ENCODE measurements at regions not wholly inside any gene's neighbourhood (a gene's known extent, or its start where the extent isn't known, plus 50 kb on each side); places are given as distances from the start of the nearest gene placed in this dataset.

DNA sequence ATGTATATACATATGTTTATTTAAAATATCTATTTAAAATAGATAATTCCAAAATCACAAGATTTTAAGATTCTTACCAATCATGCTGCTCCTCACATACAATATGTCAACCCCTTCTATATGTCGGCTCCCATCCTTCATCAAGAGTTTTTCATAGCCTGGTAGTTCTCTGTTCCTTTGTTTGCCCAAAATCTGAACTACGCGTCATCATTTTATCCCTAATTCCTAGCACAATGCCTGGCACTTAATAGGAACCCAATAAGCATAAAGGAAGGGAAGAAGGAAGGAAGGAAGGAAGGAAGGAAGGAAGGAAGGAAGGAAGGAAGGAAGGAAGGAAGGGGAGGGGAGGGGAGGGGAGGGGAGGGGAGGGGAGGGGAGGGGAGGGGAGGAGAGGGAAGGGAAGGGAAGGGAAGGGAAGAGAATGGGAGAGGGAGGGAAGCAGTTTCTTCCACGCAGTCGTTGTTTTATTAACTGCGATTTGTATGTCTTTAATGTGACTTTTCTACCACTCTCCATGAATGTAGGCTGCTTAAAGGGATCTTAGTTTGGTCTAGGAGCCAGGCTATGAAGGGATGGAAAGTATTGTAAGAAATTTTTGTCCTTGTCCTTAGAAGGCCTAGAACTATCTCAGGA lies 83.3 kb upstream of the PCGF5 start:
- Histone ChIP-seq H4K20me1 (ENCODE audit: insufficient read depth, low read length) (no peaks in the 10 kb centered on the region), H3K36me3 (ENCODE audit: insufficient read depth, low read length) (no peaks in the 10 kb centered on the region), H3K4me1 (ENCODE audit: insufficient read depth, low read length) (peaks cover 13% of the 10 kb centered on the region), H3K9me3 (ENCODE audit: low read depth, low read length) (no peaks in the 10 kb centered on the region), H3K4me3 (ENCODE audit: insufficient read depth, low read length) (no peak overlapping the region), H3K27ac (ENCODE audit: low read depth, low read length) (no peak overlapping the region), H2AFZ (ENCODE audit: low read length) (no peak overlapping the region), H3K27me3 (ENCODE audit: insufficient read depth, low read length) (peaks cover 3% of the 10 kb centered on the region), H3K79me2 (ENCODE audit: insufficient read depth, low read length) (no peaks in the 10 kb centered on the region), H3K4me2 (ENCODE audit: insufficient read depth, low read length) (no peak overlapping the region)
- TF ChIP-seq, protein P1, sequence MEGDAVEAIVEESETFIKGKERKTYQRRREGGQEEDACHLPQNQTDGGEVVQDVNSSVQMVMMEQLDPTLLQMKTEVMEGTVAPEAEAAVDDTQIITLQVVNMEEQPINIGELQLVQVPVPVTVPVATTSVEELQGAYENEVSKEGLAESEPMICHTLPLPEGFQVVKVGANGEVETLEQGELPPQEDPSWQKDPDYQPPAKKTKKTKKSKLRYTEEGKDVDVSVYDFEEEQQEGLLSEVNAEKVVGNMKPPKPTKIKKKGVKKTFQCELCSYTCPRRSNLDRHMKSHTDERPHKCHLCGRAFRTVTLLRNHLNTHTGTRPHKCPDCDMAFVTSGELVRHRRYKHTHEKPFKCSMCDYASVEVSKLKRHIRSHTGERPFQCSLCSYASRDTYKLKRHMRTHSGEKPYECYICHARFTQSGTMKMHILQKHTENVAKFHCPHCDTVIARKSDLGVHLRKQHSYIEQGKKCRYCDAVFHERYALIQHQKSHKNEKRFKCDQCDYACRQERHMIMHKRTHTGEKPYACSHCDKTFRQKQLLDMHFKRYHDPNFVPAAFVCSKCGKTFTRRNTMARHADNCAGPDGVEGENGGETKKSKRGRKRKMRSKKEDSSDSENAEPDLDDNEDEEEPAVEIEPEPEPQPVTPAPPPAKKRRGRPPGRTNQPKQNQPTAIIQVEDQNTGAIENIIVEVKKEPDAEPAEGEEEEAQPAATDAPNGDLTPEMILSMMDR (IDR thresholded peaks at IDR 0.05; ENCODE audit: extremely low read depth, low read depth, low read length), result no peak
- DNase-seq (ENCODE audit: insufficient read length, low spot score, missing footprints), result no peak

DNA sequence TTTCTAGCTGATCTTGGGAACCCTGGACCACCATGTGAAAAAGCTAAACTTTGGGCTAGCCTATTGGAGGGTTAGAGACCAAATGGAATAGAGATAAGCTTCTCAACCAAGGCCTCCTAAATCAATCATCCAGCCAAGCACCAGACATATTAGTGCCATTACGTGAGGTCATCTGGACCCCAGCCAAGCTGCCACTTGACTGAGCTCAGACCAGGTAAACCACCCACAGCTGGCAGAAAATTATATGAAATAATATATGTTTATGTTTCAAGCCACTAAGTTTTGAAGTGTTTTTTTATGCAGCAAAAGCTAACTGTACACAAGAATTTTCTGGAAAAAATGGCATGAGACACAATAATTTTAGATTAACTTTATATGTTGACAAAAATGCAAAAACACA lies 82.6 kb upstream of the PCGF5 start:
- H3K36me3 ChIP-seq (ENCODE audit: insufficient read depth, low read length), result no peaks in the 10 kb centered on the region
- H3K27me3 ChIP-seq (ENCODE audit: insufficient read depth, low read length), result peaks cover 3% of the 10 kb centered on the region
- H3K4me1 ChIP-seq (ENCODE audit: insufficient read depth, low read length), result peaks cover 13% of the 10 kb centered on the region
- no peak for DNase-seq (ENCODE audit: insufficient read length, low spot score, missing footprints)
- TF ChIP-seq, protein P1 (IDR thresholded peaks at IDR 0.05; ENCODE audit: extremely low read depth, low read depth, low read length), result no peak
- H3K4me2 ChIP-seq (ENCODE audit: insufficient read depth, low read length), result no peak overlapping the region
- no peaks in the 10 kb centered on the region for H3K9me3 ChIP-seq (ENCODE audit: low read depth, low read length)
- no peaks in the 10 kb centered on the region for H3K79me2 ChIP-seq (ENCODE audit: insufficient read depth, low read length)
- H4K20me1 ChIP-seq (ENCODE audit: insufficient read depth, low read length), result no peaks in the 10 kb centered on the region
- no peak overlapping the region for H2AFZ ChIP-seq (ENCODE audit: low read length)
- no peak overlapping the region for H3K4me3 ChIP-seq (ENCODE audit: insufficient read depth, low read length)
- no peak overlapping the region for H3K27ac ChIP-seq (ENCODE audit: low read depth, low read length)

DNA sequence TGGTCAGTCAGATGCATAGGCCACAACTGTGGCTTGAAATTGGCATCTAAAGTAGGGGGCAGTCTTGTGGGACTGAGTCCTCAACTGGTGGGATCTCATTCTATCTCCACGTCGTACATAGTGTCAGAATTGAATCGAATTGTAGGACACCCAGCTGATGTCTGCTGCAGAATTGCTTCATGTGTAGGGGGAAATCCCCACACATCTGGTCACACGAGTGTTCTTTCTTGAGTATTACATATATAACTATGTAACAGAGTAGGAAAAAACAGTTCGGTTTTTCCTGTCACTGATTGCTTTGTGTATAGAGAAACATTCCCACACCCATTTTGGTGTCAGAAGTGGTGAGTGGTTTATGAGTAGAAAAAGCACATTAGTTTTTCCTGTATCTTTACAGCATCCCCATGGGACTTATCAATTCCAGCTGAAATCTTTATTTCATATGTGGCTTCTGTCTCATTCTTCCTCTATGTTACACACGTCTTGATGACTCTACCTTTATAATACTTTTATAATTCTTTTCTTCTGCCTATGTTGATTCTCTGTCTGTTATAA lies 79.4 kb upstream of the PCGF5 start:
- Histone ChIP-seq H3K4me2 (ENCODE audit: insufficient read depth, low read length) (no peak overlapping the region), H3K4me3 (ENCODE audit: insufficient read depth, low read length) (no peak overlapping the region)
- no peak for DNase-seq (ENCODE audit: insufficient read length, low spot score, missing footprints)

DNA sequence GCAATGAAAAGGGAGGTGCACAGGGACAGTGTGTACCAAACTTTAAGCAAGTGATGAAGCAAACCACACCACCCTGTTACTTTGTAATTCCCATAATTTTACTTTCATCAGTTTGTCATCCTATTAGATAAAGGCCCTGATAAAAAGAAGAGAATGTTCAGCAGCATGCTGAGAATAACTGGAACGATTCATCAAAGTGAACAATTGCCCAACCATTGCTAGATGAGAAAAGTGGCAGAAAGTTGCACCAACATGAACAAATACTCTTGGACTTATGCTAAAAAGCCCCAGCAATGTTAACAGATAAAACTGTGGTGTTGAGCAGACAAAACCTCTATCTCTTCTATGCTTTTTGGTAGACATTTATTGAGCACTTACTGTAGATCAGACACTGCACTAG lies 75.5 kb upstream of the PCGF5 start:
- Histone ChIP-seq H3K4me3 (ENCODE audit: insufficient read depth, low read length) (no peak overlapping the region), H3K36me3 (ENCODE audit: insufficient read depth, low read length) (no peaks in the 10 kb centered on the region), H3K9me3 (ENCODE audit: low read depth, low read length) (no peaks in the 10 kb centered on the region), H3K4me1 (ENCODE audit: insufficient read depth, low read length) (peaks cover 13% of the 10 kb centered on the region), H3K79me2 (ENCODE audit: insufficient read depth, low read length) (no peaks in the 10 kb centered on the region), H4K20me1 (ENCODE audit: insufficient read depth, low read length) (no peaks in the 10 kb centered on the region), H3K27ac (ENCODE audit: low read depth, low read length) (no peak overlapping the region), H2AFZ (ENCODE audit: low read length) (no peak overlapping the region), H3K4me2 (ENCODE audit: insufficient read depth, low read length) (no peak overlapping the region), H3K27me3 (ENCODE audit: insufficient read depth, low read length) (no peaks in the 10 kb centered on the region)
- no peak for DNase-seq (ENCODE audit: insufficient read length, low spot score, missing footprints)
- TF ChIP-seq, protein P1 (IDR thresholded peaks at IDR 0.05; ENCODE audit: extremely low read depth, low read depth, low read length), result no peak

More for the DNA sequence above, 79.4 kb upstream of the PCGF5 start:
- H3K27ac ChIP-seq (ENCODE audit: low read depth, low read length), result no peak overlapping the region
- no peaks in the 10 kb centered on the region for H3K9me3 ChIP-seq (ENCODE audit: low read depth, low read length)
- H3K79me2 ChIP-seq (ENCODE audit: insufficient read depth, low read length), result no peaks in the 10 kb centered on the region
- no peaks in the 10 kb centered on the region for H4K20me1 ChIP-seq (ENCODE audit: insufficient read depth, low read length)
- H3K27me3 ChIP-seq (ENCODE audit: insufficient read depth, low read length), result peaks cover 3% of the 10 kb centered on the region
- no peak overlapping the region for H2AFZ ChIP-seq (ENCODE audit: low read length)
- no peaks in the 10 kb centered on the region for H3K36me3 ChIP-seq (ENCODE audit: insufficient read depth, low read length)
- TF ChIP-seq, protein P1 (IDR thresholded peaks at IDR 0.05; ENCODE audit: extremely low read depth, low read depth, low read length), result no peak
- H3K4me1 ChIP-seq (ENCODE audit: insufficient read depth, low read length), result peaks cover 13% of the 10 kb centered on the region

All from osteoblast (primary cell).